Neural cell (in vitro differentiated cells): ENCODE measurements at regions not wholly inside any gene's neighbourhood (a gene's known extent, or its start where the extent isn't known, plus 50 kb on each side); places are given as distances from the start of the nearest gene placed in this dataset.

ENCODE experiments used
- H2AFZ ChIP-seq: fragments of 200-600, 300-800 bp; sonication (generic), shearing (Covaris generic); 2 replicates; pipeline ENCODE4 v1.6.0; 2014; ENCODE audit warnings: low read depth, mild to moderate bottlenecking, antibody characterized with exemption, low read length, moderate library complexity
- H3F3A ChIP-seq: fragments of 200-600 bp; shearing (Covaris generic); 2 replicates; pipeline ENCODE4 v1.6.1; 2016; ENCODE audit warnings: mild to moderate bottlenecking, moderate library complexity, mixed read lengths, antibody characterized with exemption, low read length; ENCODE audit not compliant: insufficient read depth, poor library complexity, severe bottlenecking
- H3K27ac ChIP-seq: fragments of 200-600, 300-800 bp; sonication (generic), shearing (Covaris generic); 2 replicates; pipeline ENCODE4 v1.5.1; 2014; ENCODE audit warnings: mild to moderate bottlenecking, low read length, moderate library complexity
- H3K27me3 ChIP-seq: fragments of 300-800, 200-600 bp; sonication (generic), shearing (Covaris generic); 2 replicates; pipeline ENCODE4 v1.6.0; 2014; ENCODE audit warnings: mild to moderate bottlenecking, low read depth, low read length, moderate library complexity; ENCODE audit not compliant: insufficient read depth
- H3K36me3 ChIP-seq: fragments of 300-800, 200-600 bp; sonication (generic), shearing (Covaris generic); 2 replicates; pipeline ENCODE4 v1.5.1; 2014; ENCODE audit warnings: mild to moderate bottlenecking, antibody characterized with exemption, low read length, moderate library complexity; ENCODE audit not compliant: insufficient read depth
- H3K4me2 ChIP-seq: fragments of 300-800, 200-600 bp; sonication (generic), shearing (Covaris generic); 2 replicates; pipeline ENCODE4 v1.6.0; 2014; ENCODE audit warnings: mild to moderate bottlenecking, low read length
- H3K4me3 ChIP-seq: fragments of 300-800, 200-600 bp; sonication (generic), shearing (Covaris generic); 2 replicates; pipeline ENCODE4 v1.5.1; 2014; ENCODE audit warnings: mild to moderate bottlenecking, low read length, moderate library complexity
- H3K79me2 ChIP-seq: fragments of 200-600 bp; shearing (Covaris generic); replicated peaks from 2 replicates; pipeline ENCODE4 v1.6.0; 2014; ENCODE audit warnings: mild to moderate bottlenecking, low read length, moderate library complexity; ENCODE audit not compliant: insufficient read depth
- H3K9ac ChIP-seq: fragments of 300-800, 200-600 bp; sonication (generic), shearing (Covaris generic); 2 replicates; pipeline ENCODE4 v1.6.1; 2016; ENCODE audit warnings: mild to moderate bottlenecking, low read length, mixed read lengths
- H3K9me2 ChIP-seq: fragments of 200-600 bp; shearing (Covaris generic); 2 replicates; pipeline ENCODE4 v1.6.1; 2016; ENCODE audit warnings: mild to moderate bottlenecking, low read length, mixed read lengths; ENCODE audit not compliant: insufficient read depth
- H3K9me3 ChIP-seq: fragments of 200-600, 300-800 bp; sonication (generic), shearing (Covaris generic); 2 replicates; pipeline ENCODE4 v1.6.1; 2016; ENCODE audit warnings: mild to moderate bottlenecking, mixed run types, low read length, moderate library complexity, mixed read lengths
- H4K20me1 ChIP-seq: fragments of 200-600 bp; shearing (Covaris generic); 2 replicates; pipeline ENCODE4 v1.6.1; 2016; ENCODE audit warnings: mild to moderate bottlenecking, mixed run types; ENCODE audit not compliant: insufficient read depth
- EP300 ChIP-seq: fragments of 450-650 bp; conservative IDR thresholded peaks from 2 replicates; pipeline ENCODE4 v1.6.1; 2014; ENCODE audit warnings: antibody characterized with exemption, mild to moderate bottlenecking, moderate library complexity; ENCODE audit not compliant: poor library complexity, severe bottlenecking
- EZH2 ChIP-seq: fragments of 200-600, 300-800 bp; shearing (Covaris generic), sonication (generic); IDR thresholded peaks from 2 replicates; pipeline ENCODE4 v1.6.1; 2014; ENCODE audit warnings: antibody characterized with exemption, low read length, borderline replicate concordance, mild to moderate bottlenecking; ENCODE audit not compliant: insufficient read depth, poor library complexity, severe bottlenecking
- MXI1 ChIP-seq: fragments of 450-650 bp; conservative IDR thresholded peaks from 2 replicates; pipeline ENCODE4 v1.6.1; 2014; ENCODE audit warnings: antibody characterized with exemption, mild to moderate bottlenecking; ENCODE audit not compliant: poor library complexity, severe bottlenecking
- POLR2AphosphoS5 ChIP-seq: IDR thresholded peaks from 2 replicates; pipeline ENCODE4 v1.6.1; 2012
- RAD21 ChIP-seq: fragments of 450-650 bp; conservative IDR thresholded peaks from 2 replicates; pipeline ENCODE4 v1.6.1; 2014; ENCODE audit warnings: antibody characterized with exemption, mild to moderate bottlenecking, moderate library complexity
- SMC3 ChIP-seq: fragments of 450-650 bp; conservative IDR thresholded peaks from 2 replicates; pipeline ENCODE4 v1.6.1; 2014; ENCODE audit warnings: antibody characterized with exemption, mild to moderate bottlenecking, moderate library complexity; ENCODE audit not compliant: poor library complexity
- TAF1 ChIP-seq: IDR thresholded peaks from 2 replicates; pipeline ENCODE4 v1.6.1; 2012; ENCODE audit warnings: low read depth
- TF ChIP-seq, protein P1 (sequence below): IDR thresholded peaks from 2 replicates; pipeline ENCODE4 v1.6.1; 2012; ENCODE audit warnings: borderline replicate concordance
- TF ChIP-seq, protein P2 (sequence below): fragments of 450-650 bp; IDR thresholded peaks from 2 replicates; pipeline ENCODE4 v1.5.1; 2014; ENCODE audit warnings: antibody characterized with exemption, mild to moderate bottlenecking, moderate library complexity; ENCODE audit not compliant: poor library complexity, severe bottlenecking

DNA sequence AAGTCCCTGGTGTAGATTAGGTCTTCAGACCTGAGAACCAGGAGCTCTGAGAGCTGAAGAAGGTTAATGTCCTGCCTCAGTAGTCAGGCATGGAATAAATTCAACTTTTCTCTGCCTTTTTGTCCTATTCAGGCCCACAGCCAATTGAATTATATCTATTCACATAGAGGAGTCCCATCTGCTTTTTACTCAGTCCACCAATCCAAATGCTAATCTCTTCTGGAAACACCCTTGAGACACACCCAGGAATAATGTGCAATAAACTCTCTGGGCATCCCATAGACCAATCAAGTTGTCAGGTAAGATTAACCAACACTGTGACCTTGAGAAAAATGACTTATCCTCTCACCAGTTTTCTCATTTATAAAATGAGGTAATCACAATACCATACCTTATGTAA, 129.4 kb downstream of the MEX3B start:
- H3K9ac ChIP-seq, result no peak overlapping the region
- H3K79me2 ChIP-seq, result no peaks in the 10 kb centered on the region
- no peaks in the 10 kb centered on the region for H3K9me2 ChIP-seq
- H2AFZ ChIP-seq, result no peak overlapping the region
- no peaks in the 10 kb centered on the region for H3F3A ChIP-seq
- H4K20me1 ChIP-seq, result no peaks in the 10 kb centered on the region
- no peaks in the 10 kb centered on the region for H3K27me3 ChIP-seq
- no peak overlapping the region for H3K4me3 ChIP-seq
- TF ChIP-seq TAF1, result no peak
- TF ChIP-seq, protein P1, sequence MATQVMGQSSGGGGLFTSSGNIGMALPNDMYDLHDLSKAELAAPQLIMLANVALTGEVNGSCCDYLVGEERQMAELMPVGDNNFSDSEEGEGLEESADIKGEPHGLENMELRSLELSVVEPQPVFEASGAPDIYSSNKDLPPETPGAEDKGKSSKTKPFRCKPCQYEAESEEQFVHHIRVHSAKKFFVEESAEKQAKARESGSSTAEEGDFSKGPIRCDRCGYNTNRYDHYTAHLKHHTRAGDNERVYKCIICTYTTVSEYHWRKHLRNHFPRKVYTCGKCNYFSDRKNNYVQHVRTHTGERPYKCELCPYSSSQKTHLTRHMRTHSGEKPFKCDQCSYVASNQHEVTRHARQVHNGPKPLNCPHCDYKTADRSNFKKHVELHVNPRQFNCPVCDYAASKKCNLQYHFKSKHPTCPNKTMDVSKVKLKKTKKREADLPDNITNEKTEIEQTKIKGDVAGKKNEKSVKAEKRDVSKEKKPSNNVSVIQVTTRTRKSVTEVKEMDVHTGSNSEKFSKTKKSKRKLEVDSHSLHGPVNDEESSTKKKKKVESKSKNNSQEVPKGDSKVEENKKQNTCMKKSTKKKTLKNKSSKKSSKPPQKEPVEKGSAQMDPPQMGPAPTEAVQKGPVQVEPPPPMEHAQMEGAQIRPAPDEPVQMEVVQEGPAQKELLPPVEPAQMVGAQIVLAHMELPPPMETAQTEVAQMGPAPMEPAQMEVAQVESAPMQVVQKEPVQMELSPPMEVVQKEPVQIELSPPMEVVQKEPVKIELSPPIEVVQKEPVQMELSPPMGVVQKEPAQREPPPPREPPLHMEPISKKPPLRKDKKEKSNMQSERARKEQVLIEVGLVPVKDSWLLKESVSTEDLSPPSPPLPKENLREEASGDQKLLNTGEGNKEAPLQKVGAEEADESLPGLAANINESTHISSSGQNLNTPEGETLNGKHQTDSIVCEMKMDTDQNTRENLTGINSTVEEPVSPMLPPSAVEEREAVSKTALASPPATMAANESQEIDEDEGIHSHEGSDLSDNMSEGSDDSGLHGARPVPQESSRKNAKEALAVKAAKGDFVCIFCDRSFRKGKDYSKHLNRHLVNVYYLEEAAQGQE, result no peak
- no peak for TF ChIP-seq POLR2AphosphoS5
- no peak for TF ChIP-seq EZH2
- TF ChIP-seq SMC3, result no peak
- no peak for TF ChIP-seq RAD21
- TF ChIP-seq MXI1, result no peak
- no peak for TF ChIP-seq EP300
- H3K27ac ChIP-seq, result no peak overlapping the region
- H3K9me3 ChIP-seq, result peaks cover 8% of the 10 kb centered on the region
- H3K36me3 ChIP-seq, result no peaks in the 10 kb centered on the region
- H3K4me2 ChIP-seq, result no peak overlapping the region

GRCh38 chr15:81915990-81916389, 129.8 kb downstream of the MEX3B start:
- no peak for TF ChIP-seq EP300
- TF ChIP-seq MXI1, result no peak
- TF ChIP-seq, protein P2, sequence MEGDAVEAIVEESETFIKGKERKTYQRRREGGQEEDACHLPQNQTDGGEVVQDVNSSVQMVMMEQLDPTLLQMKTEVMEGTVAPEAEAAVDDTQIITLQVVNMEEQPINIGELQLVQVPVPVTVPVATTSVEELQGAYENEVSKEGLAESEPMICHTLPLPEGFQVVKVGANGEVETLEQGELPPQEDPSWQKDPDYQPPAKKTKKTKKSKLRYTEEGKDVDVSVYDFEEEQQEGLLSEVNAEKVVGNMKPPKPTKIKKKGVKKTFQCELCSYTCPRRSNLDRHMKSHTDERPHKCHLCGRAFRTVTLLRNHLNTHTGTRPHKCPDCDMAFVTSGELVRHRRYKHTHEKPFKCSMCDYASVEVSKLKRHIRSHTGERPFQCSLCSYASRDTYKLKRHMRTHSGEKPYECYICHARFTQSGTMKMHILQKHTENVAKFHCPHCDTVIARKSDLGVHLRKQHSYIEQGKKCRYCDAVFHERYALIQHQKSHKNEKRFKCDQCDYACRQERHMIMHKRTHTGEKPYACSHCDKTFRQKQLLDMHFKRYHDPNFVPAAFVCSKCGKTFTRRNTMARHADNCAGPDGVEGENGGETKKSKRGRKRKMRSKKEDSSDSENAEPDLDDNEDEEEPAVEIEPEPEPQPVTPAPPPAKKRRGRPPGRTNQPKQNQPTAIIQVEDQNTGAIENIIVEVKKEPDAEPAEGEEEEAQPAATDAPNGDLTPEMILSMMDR, result no peak
- no peak for TF ChIP-seq EZH2
- TF ChIP-seq, protein P1, result no peak
- TF ChIP-seq RAD21, result no peak
- TF ChIP-seq SMC3, result no peak
- TF ChIP-seq POLR2AphosphoS5, result no peak
- no peak for TF ChIP-seq TAF1
- Histone ChIP-seq H3K27me3 (no peaks in the 10 kb centered on the region), H3K4me3 (no peak overlapping the region), H4K20me1 (no peaks in the 10 kb centered on the region), H3K9ac (no peak overlapping the region), H3K27ac (no peak overlapping the region), H3K9me2 (no peaks in the 10 kb centered on the region), H3K4me2 (no peak overlapping the region), H3F3A (no peaks in the 10 kb centered on the region), H3K36me3 (no peaks in the 10 kb centered on the region), H3K79me2 (no peaks in the 10 kb centered on the region), H2AFZ (no peak overlapping the region), H3K9me3 (peaks cover 3% of the 10 kb centered on the region)
